Uterus (tissue), 2 donors: ENCODE measurements at regions not wholly inside any gene's neighbourhood (a gene's known extent, or its start where the extent isn't known, plus 50 kb on each side); places are given as distances from the start of the nearest gene placed in this dataset.

Source experiments
- CTCF ChIP-seq, 4 experiments: fragments of 200-600 bp in 2 of 4; fragments of 450-650 bp in 2 of 4; sonication (generic) in 2 of 4; IDR thresholded peaks; one replicate each; pipeline ENCODE4 v1.5.1; 2016 to 2019; ENCODE audit warnings: antibody characterized with exemption in 4 of 4, mild to moderate bottlenecking in 2 of 4, moderate library complexity in 1 of 4
- POLR2A ChIP-seq, 2 donors: fragments of 450-650 bp; IDR thresholded peaks; one replicate each; pipeline ENCODE4 v1.6.1; 2016; ENCODE audit warnings: antibody characterized with exemption in 2 of 2, mild to moderate bottlenecking in 1 of 2, moderate library complexity in 1 of 2

GRCh38 chrX:1062351-1062750 lies 150.1 kb downstream of the CRLF2 start:
- no peak for TF ChIP-seq CTCF (IDR thresholded peaks at IDR 0.05)
- no peak for TF ChIP-seq POLR2A (IDR thresholded peaks at IDR 0.05)
